OCI-M1 (cell line): ENCODE measurements at regions not wholly inside any gene's neighbourhood (a gene's known extent, or its start where the extent isn't known, plus 50 kb on each side); places are given as distances from the start of the nearest gene placed in this dataset.

ENCODE experiments used
- DNase-seq: peaks from one replicate; lab custom pipeline; 2025; lab: John Stamatoyannopoulos, UW

GRCh38 chr5:117065800-117066199 is 491.2 kb upstream of the SEMA6A start:
- no peak for DNase-seq

DNA sequence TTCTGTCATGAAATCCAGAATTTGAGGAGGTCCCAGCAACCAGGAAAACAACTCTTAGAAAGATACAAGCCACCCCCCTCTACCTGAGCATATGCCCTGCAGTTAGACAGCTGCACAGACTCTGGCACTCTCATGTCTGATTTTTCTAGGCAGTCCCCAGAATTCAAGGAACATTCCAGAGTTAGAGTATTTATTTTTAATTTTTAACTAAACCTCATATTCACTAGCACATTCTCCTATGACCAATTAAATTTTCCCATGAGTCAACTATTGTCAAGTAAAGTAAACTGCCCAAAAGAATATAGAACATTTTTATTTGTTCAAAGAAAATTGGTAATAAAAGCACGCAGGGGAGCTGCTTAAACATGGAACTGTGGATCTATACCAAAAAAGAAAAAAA is 490.5 kb upstream of the SEMA6A start:
- no peak for DNase-seq

DNA sequence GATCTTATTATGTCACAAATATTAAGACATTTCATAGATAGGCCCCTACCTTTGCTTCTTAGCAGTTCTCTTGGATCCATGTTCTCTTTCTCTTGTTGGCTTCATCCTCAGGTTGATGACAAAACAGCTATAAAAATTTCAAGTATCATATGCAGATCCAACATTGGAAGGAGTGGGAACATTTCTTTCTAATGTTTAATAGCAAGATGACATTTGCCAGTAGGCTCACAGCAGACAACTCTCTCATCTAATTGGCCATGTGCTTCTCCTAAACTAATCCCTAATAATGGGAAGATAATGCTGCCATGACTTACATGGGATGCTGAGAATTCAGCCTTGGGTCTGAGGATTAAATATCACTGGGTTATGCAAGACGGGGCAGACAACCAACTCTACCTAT is 485.5 kb upstream of the SEMA6A start:
- no peak for DNase-seq

DNA sequence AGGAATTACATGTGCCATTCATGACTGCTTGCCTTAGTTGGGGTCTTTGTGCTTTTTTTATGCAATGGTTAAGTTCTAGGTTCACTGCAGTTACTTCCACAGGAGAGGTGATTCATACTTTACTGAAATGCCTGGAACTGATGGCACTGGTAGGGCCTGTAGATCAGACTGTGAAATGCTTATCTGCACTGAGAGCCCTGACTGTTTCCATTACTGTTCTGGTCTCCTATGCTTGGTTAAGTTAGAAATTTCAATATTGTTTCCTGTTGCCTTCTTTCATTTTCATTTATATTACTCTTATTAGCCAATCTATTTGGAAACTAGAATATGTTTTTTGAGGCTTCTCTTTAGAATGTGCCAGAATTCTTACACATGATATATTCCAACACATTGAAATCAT is 484.1 kb upstream of the SEMA6A start:
- no peak for DNase-seq

DNA sequence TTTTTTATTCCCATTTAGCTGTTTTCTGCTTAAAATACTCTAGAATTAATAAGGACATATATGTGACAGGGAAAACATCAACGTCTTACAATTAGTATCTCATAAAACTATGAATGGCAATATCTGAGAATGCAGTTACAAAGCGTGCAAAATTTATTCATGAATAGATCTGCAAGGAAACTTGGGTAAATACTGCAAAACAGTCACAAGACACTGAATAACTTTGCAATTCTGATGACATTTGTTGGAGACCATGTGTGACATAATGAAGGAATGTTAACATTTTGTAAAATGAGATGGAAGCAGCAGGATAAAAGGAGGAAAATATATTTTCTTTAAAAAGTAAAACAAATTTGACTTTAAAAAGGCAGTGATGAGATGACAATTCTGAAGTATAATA is 480.9 kb upstream of the SEMA6A start:
- DNase-seq = no peak

GRCh38 chr5:117054911-117055310 is 480.3 kb upstream of the SEMA6A start:
- DNase-seq = no peak

GRCh38 chr5:117054141-117054540 is 479.5 kb upstream of the SEMA6A start:
- no peak for DNase-seq

GRCh38 chr5:117041926-117042595 is 467.4 kb upstream of the SEMA6A start:
- DNase-seq = no peak

DNA sequence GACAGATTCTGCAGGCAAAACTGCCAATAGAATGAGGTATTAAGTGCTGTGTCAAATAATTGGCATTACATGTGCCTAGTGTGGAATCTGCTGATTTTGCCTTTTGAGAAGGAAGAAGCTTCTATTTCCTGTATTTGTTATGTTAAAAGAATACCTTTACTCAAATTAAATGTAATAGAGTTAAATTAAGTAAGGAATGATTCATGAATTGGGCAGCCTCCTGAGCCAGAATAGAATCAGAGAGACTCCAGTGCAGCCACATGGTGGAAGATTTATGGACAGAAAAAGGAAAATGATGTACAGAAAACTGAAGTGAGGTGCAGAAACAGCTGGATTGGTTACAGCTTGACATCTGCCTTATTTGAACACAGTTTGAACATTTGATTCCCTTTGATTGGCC is 464.4 kb upstream of the SEMA6A start:
- DNase-seq = no peak

DNA sequence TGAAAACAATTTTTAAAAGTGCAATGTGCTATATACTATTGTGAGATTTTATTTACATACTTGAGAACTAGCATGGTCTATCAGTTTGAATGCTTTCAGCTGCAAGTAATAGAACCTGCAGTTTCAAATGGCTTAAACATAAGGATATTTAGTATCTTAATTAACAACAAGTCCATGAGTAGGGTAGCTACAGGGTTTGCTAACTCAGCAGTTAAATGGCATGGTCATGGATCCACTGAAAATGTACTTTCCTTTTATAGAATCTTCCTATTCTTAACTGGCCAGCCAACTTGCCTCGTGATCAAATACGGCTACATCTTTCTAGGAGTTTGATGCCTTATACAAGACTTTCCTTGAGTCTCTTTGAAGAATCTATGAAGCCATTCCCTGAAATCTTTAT is 452.8 kb upstream of the SEMA6A start:
- no peak for DNase-seq

DNA sequence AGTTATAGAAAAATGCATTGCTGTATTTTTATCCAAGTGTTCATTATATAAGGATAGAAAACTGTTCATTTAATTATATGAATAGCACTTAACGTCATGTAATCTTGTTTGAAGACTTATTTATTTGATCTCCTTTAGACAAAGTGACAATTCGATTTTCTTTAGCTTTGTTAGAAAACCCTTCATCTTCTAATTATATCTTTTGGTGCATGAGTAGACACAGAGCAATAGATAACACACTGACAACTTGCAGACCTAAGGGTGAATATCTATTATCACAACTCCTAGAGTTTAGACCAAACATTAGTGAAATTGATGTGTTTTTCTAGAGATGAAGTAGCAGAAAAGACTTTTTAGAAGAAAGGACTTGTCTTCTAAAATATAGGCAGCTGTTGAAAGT is 446.4 kb upstream of the SEMA6A start:
- no peak for DNase-seq

DNA sequence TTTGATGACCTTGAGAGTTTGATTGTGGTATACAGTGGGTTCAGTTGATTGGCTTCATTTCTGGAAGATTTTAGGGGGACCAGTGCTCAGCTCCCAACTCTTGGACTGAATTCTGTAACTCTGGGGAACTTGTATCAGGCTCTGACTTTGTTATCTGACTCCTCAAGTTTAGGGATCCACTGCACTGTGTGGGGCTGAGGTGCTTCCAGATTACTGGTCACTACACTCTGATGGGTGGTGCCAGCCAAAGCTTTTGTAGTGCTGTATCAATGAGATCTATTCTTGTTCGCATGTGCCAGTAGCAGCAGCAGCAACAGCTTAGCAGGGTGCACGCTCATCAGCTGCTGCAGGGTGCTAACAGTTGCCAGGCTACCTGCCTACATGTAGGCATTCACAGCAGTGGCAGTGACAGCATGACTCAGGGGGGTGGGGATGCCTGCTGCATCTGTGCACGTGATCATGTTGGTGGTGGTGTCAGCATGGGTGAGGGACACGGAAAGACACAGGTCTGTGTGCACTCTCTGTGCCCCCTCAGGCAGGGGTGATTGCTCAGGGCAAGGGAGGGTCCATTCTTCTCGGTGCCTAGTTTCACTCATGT is 438.8 kb upstream of the SEMA6A start:
- no peak for DNase-seq

GRCh38 chr5:117010574-117010973 is 436.0 kb upstream of the SEMA6A start:
- DNase-seq = no peak

DNA sequence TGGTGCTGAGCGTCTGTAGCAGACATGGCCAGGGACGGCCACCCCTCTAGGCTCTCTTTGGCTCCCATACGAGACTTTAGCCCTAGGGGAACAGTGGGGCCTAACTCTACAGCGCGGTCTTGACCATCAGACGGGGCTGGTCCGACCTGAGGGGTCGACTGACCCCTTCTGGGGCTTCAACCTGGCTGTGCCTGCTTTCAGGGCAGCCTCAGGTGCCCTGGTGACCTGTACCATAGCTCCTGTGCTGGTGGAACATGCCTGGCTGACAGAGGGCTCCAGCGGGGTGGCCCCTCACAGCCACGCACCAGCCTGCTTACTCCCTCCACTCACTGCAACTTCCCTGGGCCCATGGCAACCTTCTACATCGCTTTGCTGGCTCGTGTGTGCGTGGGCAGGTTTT is 423.4 kb upstream of the SEMA6A start:
- DNase-seq = no peak

DNA sequence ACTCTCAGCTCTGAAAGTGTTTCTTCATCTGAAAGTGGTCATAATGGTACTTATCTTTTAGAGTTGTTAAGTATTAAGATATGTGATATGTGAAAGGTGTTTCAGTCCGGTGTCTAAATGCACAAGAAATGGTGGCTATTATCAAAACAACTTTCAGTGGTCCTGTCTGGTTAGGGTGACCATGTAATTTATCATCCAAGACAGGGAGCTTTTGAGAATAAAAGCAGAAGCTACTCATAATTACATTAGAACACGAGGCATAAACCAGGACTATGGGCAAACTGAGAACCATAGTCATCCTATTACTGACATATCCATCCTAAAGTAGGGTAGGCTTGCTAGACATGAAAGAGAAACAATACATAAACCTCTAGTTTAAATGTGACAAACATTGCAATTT is 418.1 kb upstream of the SEMA6A start:
- no peak for DNase-seq

GRCh38 chr5:116989995-116990394 is 415.4 kb upstream of the SEMA6A start:
- no peak for DNase-seq

- no peak for DNase-seq
Observed at GRCh38 chr5:116982035-116982434, 407.4 kb upstream of the SEMA6A start.

DNA sequence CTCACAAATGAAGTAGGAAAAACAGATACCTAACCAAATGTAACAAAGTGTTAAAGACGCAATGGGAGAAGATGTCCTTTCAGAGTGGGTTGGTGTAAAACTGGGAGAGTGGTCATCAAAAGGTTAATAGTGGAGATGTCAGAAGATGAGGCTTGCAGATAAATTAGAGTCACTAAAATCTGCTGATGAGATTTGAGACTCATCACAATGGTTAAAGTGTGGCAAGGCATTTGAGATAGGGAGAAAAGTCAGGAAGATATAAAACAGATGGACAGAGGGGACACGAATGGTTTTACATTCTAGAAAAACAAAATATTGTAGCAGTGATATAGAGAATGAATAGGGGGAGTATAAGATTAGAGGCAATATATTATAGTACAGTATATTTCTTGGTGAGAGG is 406.0 kb upstream of the SEMA6A start:
- DNase-seq = no peak

DNA sequence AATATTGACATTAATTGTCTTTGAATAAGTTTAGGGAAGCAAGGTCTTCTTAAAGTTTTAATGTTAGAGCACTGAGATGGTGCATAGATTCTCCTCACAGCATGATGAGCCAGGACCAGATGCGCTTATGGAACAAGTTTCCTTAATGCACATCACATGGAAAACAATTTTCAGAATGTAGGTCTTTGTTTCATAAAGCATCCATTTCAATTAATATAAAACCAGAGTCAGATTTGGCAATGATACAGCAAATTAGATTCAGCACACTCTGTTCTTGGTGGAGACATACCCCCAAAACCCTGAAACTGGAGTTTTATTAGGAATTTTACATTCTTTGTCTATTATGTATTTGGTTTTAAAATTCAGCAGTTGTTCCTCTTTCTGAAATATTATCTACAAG is 402.1 kb upstream of the SEMA6A start:
- DNase-seq = no peak

GRCh38 chr5:116971131-116971530 is 396.5 kb upstream of the SEMA6A start:
- DNase-seq = no peak

DNA sequence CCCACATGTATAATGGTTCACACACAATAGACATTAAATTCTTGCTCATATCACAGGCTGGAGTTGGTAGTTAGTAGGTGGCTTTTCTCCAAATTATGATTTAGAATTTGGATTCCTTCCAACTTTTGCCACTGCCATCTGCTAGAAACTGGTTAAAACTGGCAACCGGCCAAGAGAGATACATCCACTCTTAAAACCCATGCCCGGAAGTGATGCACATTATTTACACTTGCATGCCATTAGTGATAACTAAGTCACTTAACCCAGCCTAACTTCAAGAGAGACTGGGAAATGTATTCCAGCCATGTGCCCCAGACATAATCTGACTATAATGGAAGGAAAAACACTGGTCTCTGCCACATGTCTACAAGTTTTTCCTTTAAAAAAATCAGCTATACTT is 395.7 kb upstream of the SEMA6A start:
- no peak for DNase-seq

- no peak for DNase-seq
Observed at GRCh38 chr5:116964438-116964837, 389.8 kb upstream of the SEMA6A start.

GRCh38 chr5:116961021-116961420 is 386.4 kb upstream of the SEMA6A start:
- DNase-seq = no peak

DNA sequence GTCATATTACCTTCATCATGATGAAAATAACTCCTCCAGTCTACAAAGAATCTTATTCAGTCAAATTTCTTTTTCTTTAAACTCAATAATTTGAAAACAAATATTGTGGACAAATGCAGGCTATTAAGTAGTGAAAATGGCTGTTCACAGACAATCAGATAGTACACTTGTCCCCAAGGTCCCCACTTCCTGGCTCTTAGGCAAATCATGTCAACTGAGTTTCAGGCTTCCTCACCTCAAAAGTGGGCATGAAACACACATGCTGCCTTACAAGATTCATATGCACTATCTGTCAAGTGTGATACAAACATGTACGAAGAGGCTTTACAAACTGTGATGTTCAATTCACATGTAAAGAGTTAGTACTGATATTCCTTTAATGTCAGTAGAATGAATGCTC is 385.2 kb upstream of the SEMA6A start:
- DNase-seq = no peak
